IMR-90 (cell line): ENCODE measurements at regions not wholly inside any gene's neighbourhood (a gene's known extent, or its start where the extent isn't known, plus 50 kb on each side); places are given as distances from the start of the nearest gene placed in this dataset.

Experiments
- ATAC-seq: fragments of 200-7000 bp; cut with Tn5 transposase; 2 replicates; pipeline ENCODE4 v1.9.1; 2020; ENCODE audit warnings: low read depth, mild to moderate bottlenecking, moderate library complexity
- BruUV-seq: library from RNA; stranded (reverse); fragments of 400-500 nt; replicated peaks from 2 replicates; lab custom pipeline; 2021; lab: Mats Ljungman, UMichigan
- CTCF ChIA-PET: fragments of 300-600 bp; formaldehyde crosslinking; extraction: SDS; loops from one replicate; lab custom pipeline; 2021; ENCODE audit warnings: antibody characterized with exemption; lab: Yijun Ruan, JAX
- POLR2A ChIA-PET: fragments of 300-600 bp; sonication (Branson Sonifier 250); formaldehyde crosslinking; loops from one replicate; lab custom pipeline; 2022; ENCODE audit warnings: antibody characterized with exemption; ENCODE audit not compliant: unreplicated experiment; lab: Charles Lee
- DNase-seq: peaks from one replicate; pipeline ENCODE4 v3.0.0; 2013
- H2AFZ ChIP-seq: replicated peaks from 2 replicates; pipeline ENCODE3; 2013; ENCODE audit warnings: low read length, mild to moderate bottlenecking; ENCODE audit not compliant: poor library complexity
- H2AK5ac ChIP-seq: 2 replicates; pipeline ENCODE4 v1.6.1; 2013; ENCODE audit warnings: low read depth, low read length, inconsistent platforms
- H2AK9ac ChIP-seq: replicated peaks from 2 replicates; pipeline ENCODE3; 2013; ENCODE audit warnings: mild to moderate bottlenecking, low read depth, low read length, moderate library complexity; ENCODE audit not compliant: poor library complexity
- H2BK120ac ChIP-seq: 2 replicates; pipeline ENCODE4 v1.6.1; 2013; ENCODE audit warnings: low read depth, low read length, inconsistent platforms
- H2BK15ac ChIP-seq: 3 replicates; pipeline ENCODE4 v1.6.1; 2013; ENCODE audit warnings: low read depth, low read length, inconsistent platforms
- H2BK20ac ChIP-seq: 2 replicates; pipeline ENCODE4 v1.6.1; 2013; ENCODE audit warnings: low read depth, mild to moderate bottlenecking, inconsistent platforms, low read length, moderate library complexity
- H2BK5ac ChIP-seq: 2 replicates; pipeline ENCODE4 v1.6.1; 2013; ENCODE audit warnings: mild to moderate bottlenecking, low read depth, low read length, inconsistent platforms; ENCODE audit not compliant: poor library complexity, severe bottlenecking
- H3K14ac ChIP-seq: replicated peaks from 2 replicates; pipeline ENCODE4 v1.6.1; 2013; ENCODE audit warnings: low read depth, low read length, inconsistent platforms
- H3K18ac ChIP-seq: 2 replicates; pipeline ENCODE4 v1.6.1; 2013; ENCODE audit warnings: low read depth, low read length, control low read depth
- H3K23ac ChIP-seq: 2 replicates; pipeline ENCODE4 v1.6.1; 2013; ENCODE audit warnings: low read depth, low read length, inconsistent platforms
- H3K27ac ChIP-seq: 2 replicates; pipeline ENCODE4 v1.5.1; 2013; ENCODE audit warnings: mild to moderate bottlenecking, control low read depth, low read length; ENCODE audit not compliant: insufficient read depth
- H3K27me3 ChIP-seq: 2 replicates; pipeline ENCODE4 v1.6.1; 2013; ENCODE audit warnings: low read length; ENCODE audit not compliant: control insufficient read depth, insufficient read depth
- H3K36me3 ChIP-seq: 2 replicates; pipeline ENCODE4 v1.6.1; 2013; ENCODE audit warnings: low read length, mixed read lengths; ENCODE audit not compliant: control insufficient read depth, insufficient read depth
- H3K4ac ChIP-seq: 2 replicates; pipeline ENCODE4 v1.6.1; 2013; ENCODE audit warnings: low read depth, low read length, inconsistent platforms
- H3K4me1 ChIP-seq: 2 replicates; pipeline ENCODE4 v1.6.1; 2013; ENCODE audit warnings: low read length, mixed read lengths; ENCODE audit not compliant: control insufficient read depth, insufficient read depth
- H3K4me2 ChIP-seq: 2 replicates; pipeline ENCODE4 v1.6.1; 2013; ENCODE audit warnings: low read depth, mild to moderate bottlenecking, control low read depth, low read length, moderate library complexity
- H3K4me3 ChIP-seq: 2 replicates; pipeline ENCODE4 v1.5.1; 2013; ENCODE audit warnings: low read depth, mild to moderate bottlenecking, control low read depth, low read length, moderate library complexity; ENCODE audit not compliant: insufficient read depth
- H3K56ac ChIP-seq: 2 replicates; pipeline ENCODE4 v1.6.1; 2013; ENCODE audit warnings: low read length, inconsistent platforms; ENCODE audit not compliant: insufficient read depth; ENCODE audit errors: extremely low read depth
- H3K79me1 ChIP-seq, 2 experiments: 2 replicates each; pipeline ENCODE4 v1.6.1; 2013; ENCODE audit warnings: low read length in 2 of 2, inconsistent platforms in 1 of 2, low read depth in 1 of 2
- H3K9ac ChIP-seq: 2 replicates; pipeline ENCODE4 v1.6.1; 2013; ENCODE audit warnings: low read depth, low read length, control low read depth
- H3K9me1 ChIP-seq: 2 replicates; pipeline ENCODE4 v1.6.1; 2013; ENCODE audit warnings: low read length, inconsistent platforms; ENCODE audit not compliant: insufficient read depth
- H3K9me3 ChIP-seq: 2 replicates; pipeline ENCODE4 v1.6.1; 2013; ENCODE audit warnings: low read length; ENCODE audit not compliant: control insufficient read depth, insufficient read depth
- H4K20me1 ChIP-seq: 2 replicates; pipeline ENCODE4 v1.6.1; 2013; ENCODE audit warnings: low read length, inconsistent platforms; ENCODE audit not compliant: insufficient read depth
- H4K5ac ChIP-seq: 2 replicates; pipeline ENCODE4 v1.6.1; 2013; ENCODE audit warnings: mild to moderate bottlenecking, low read depth, low read length, control low read depth
- H4K8ac ChIP-seq, 2 experiments: 2 replicates each; pipeline ENCODE4 v1.6.1; 2013; ENCODE audit warnings: low read depth in 2 of 2, low read length in 2 of 2, control low read depth in 1 of 2, inconsistent platforms in 1 of 2
- H4K91ac ChIP-seq: 2 replicates; pipeline ENCODE4 v1.6.1; 2013; ENCODE audit warnings: low read depth, low read length, inconsistent platforms; ENCODE audit not compliant: insufficient read depth
- BHLHE40 ChIP-seq: fragments of 150-350 bp; IDR thresholded peaks from 2 replicates; pipeline ENCODE4 v1.6.1; 2016; ENCODE audit warnings: mild to moderate bottlenecking, low read depth, low read length
- CEBPB ChIP-seq: IDR thresholded peaks from 2 replicates; pipeline ENCODE4 v1.6.1; 2012; ENCODE audit warnings: low read depth, low read length, improper control_type of control experiment
- CHD1 ChIP-seq: IDR thresholded peaks from 2 replicates; pipeline ENCODE4 v1.6.1; 2012; ENCODE audit warnings: low read depth, low read length, improper control_type of control experiment
- FOS ChIP-seq: fragments of 150-350 bp; IDR thresholded peaks from 2 replicates; pipeline ENCODE4 v1.6.1; 2016; ENCODE audit warnings: low read depth, low read length
- MAFK ChIP-seq: IDR thresholded peaks from 2 replicates; pipeline ENCODE4 v1.6.1; 2012; ENCODE audit warnings: low read depth, low read length, improper control_type of control experiment
- MAZ ChIP-seq: IDR thresholded peaks from 2 replicates; pipeline ENCODE4 v1.6.1; 2012; ENCODE audit warnings: low read depth, mild to moderate bottlenecking, low read length, improper control_type of control experiment, moderate library complexity, borderline replicate concordance
- MXI1 ChIP-seq: IDR thresholded peaks from 2 replicates; pipeline ENCODE4 v1.6.1; 2012; ENCODE audit warnings: low read depth, mild to moderate bottlenecking, low read length, moderate library complexity, borderline replicate concordance
- NFE2L2 ChIP-seq: fragments of 150-350 bp; IDR thresholded peaks from 2 replicates; pipeline ENCODE4 v1.6.1; 2016; ENCODE audit warnings: low read depth, mild to moderate bottlenecking, low read length
- POLR2A ChIP-seq: IDR thresholded peaks from 2 replicates; pipeline ENCODE4 v1.6.1; 2012; ENCODE audit warnings: mild to moderate bottlenecking, low read depth, low read length
- RAD21 ChIP-seq: IDR thresholded peaks from 2 replicates; pipeline ENCODE4 v1.6.1; 2012; ENCODE audit warnings: low read length, improper control_type of control experiment
- RCOR1 ChIP-seq: IDR thresholded peaks from 2 replicates; pipeline ENCODE4 v1.6.1; 2012; ENCODE audit warnings: mild to moderate bottlenecking, low read length, improper control_type of control experiment; ENCODE audit not compliant: insufficient replicate concordance
- RFX5 ChIP-seq: IDR thresholded peaks from 2 replicates; pipeline ENCODE4 v1.8.0; 2012; ENCODE audit warnings: low read depth, mild to moderate bottlenecking, low read length, moderate library complexity
- SMC3 ChIP-seq: fragments of 150-350 bp; IDR thresholded peaks from 2 replicates; pipeline ENCODE4 v1.6.1; 2016; ENCODE audit warnings: low read depth, mild to moderate bottlenecking, antibody characterized with exemption, low read length, moderate library complexity
- WGBS, 2 experiments: methylation state at CpG; one replicate each; pipeline versions ENCODE4 v1.1.5 to v1.1.7; 2013; ENCODE audit warnings: missing lambda C conversion rate in 2 of 2; ENCODE audit not compliant: insufficient read length in 1 of 2; ENCODE audit errors: extremely low coverage in 2 of 2; 5-methylcytosine and 5-hydroxymethylcytosine counted together
- dilution Hi-C: fragments of 300-500 bp; cut with HindIII; formaldehyde crosslinking; loops from one replicate; pipeline ENCODE4 v1.14.3; 2018; ENCODE audit warnings: low sequenced_read_pairs; ENCODE audit not compliant: unreplicated experiment
- in situ Hi-C: fragments of 300-500 bp; cut with MboI; formaldehyde crosslinking; loops from 3 replicates; pipeline ENCODE4 v1.14.3; 2019; ENCODE audit warnings: low sequenced_read_pairs, inconsistent platforms, mixed read lengths
- intact Hi-C: fragments of 100-400 bp; cut with micrococcal nuclease; formaldehyde crosslinking; loops from 2 replicates; pipeline ENCODE4 v1.10.0; 2022
- TF ChIP-seq, protein P1 (sequence below): fragments of 150-350 bp; IDR thresholded peaks from 2 replicates; pipeline ENCODE4 v1.6.1; 2016; ENCODE audit warnings: low read depth, mild to moderate bottlenecking, low read length, moderate library complexity, borderline replicate concordance
- TF ChIP-seq, protein P2 (sequence below): fragments of 150-350 bp; IDR thresholded peaks from 2 replicates; pipeline ENCODE4 v1.6.1; 2017; ENCODE audit warnings: mild to moderate bottlenecking, antibody characterized with exemption, low read length, low read depth
- TF ChIP-seq, protein P3 (sequence below): conservative IDR thresholded peaks from 2 replicates; pipeline ENCODE4 v1.5.1; 2012; ENCODE audit warnings: mild to moderate bottlenecking, low read depth, low read length, improper control_type of control experiment

DNA sequence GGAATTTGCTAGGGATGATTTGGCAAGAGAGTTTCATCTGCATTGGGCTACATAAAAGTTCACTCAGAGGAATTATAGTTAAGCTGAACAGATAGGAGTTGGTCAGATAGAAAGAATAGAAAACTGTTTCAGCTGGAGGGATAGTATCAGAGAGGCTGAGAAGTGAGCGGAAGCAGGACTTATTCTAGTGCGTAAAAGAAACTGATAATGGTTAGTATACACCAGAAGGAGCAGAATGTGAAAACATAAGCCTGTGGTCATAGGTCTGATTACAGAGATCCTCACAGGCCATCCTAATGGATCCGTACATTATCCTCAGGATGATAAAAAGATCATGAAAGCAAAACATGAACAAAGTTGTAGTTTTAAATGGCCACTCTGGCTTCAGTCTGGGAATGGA, 585.2 kb downstream of the BRINP1 start:
- Histone ChIP-seq H3K23ac (no peak overlapping the region), H3K14ac (no peak overlapping the region), H4K20me1 (no peaks in the 10 kb centered on the region), H3K27me3 (no peaks in the 10 kb centered on the region), H3K4me1 (no peaks in the 10 kb centered on the region), H2BK5ac (no peak overlapping the region), H3K18ac (no peak overlapping the region), H3K36me3 (no peaks in the 10 kb centered on the region), H4K8ac (no peak overlapping the region), H3K4me2 (no peak overlapping the region), H3K9ac (no peak overlapping the region), H2AFZ (no peak overlapping the region), H3K79me1 (no peaks in the 10 kb centered on the region), H2BK20ac (no peak overlapping the region), H4K91ac (no peak overlapping the region), H2AK9ac (no peak overlapping the region), H2BK15ac (no peak overlapping the region), H3K27ac (no peak overlapping the region), H3K9me1 (no peaks in the 10 kb centered on the region), H3K4ac (no peak overlapping the region), H4K5ac (no peak overlapping the region), H3K56ac (no peak overlapping the region), H2BK120ac (no peak overlapping the region), H3K4me3 (no peak overlapping the region), H3K9me3 (peaks cover 13% of the 10 kb centered on the region), H2AK5ac (no peak overlapping the region)
- in situ Hi-C loops (no loop called here), intact Hi-C loops (no loop called here), dilution Hi-C loops (no loop called here)
- ChIA-PET POLR2A (no interaction called here), CTCF (no interaction called here)
- BruUV-seq = no TSS peak
- no peak for DNase-seq
- TF ChIP-seq RFX5 = no peak
- no peak for TF ChIP-seq BHLHE40
- TF ChIP-seq NFE2L2 = no peak
- TF ChIP-seq CHD1 = no peak
- TF ChIP-seq MAFK = no peak
- TF ChIP-seq, protein P1, sequence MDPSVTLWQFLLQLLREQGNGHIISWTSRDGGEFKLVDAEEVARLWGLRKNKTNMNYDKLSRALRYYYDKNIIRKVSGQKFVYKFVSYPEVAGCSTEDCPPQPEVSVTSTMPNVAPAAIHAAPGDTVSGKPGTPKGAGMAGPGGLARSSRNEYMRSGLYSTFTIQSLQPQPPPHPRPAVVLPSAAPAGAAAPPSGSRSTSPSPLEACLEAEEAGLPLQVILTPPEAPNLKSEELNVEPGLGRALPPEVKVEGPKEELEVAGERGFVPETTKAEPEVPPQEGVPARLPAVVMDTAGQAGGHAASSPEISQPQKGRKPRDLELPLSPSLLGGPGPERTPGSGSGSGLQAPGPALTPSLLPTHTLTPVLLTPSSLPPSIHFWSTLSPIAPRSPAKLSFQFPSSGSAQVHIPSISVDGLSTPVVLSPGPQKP = no peak
- TF ChIP-seq RCOR1 = no peak
- no peak for TF ChIP-seq MXI1
- no peak for TF ChIP-seq POLR2A
- TF ChIP-seq, protein P2, sequence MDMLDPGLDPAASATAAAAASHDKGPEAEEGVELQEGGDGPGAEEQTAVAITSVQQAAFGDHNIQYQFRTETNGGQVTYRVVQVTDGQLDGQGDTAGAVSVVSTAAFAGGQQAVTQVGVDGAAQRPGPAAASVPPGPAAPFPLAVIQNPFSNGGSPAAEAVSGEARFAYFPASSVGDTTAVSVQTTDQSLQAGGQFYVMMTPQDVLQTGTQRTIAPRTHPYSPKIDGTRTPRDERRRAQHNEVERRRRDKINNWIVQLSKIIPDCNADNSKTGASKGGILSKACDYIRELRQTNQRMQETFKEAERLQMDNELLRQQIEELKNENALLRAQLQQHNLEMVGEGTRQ = no peak
- no peak for TF ChIP-seq CEBPB
- TF ChIP-seq FOS = no peak
- TF ChIP-seq RAD21 = no peak
- no peak for TF ChIP-seq MAZ
- TF ChIP-seq, protein P3, sequence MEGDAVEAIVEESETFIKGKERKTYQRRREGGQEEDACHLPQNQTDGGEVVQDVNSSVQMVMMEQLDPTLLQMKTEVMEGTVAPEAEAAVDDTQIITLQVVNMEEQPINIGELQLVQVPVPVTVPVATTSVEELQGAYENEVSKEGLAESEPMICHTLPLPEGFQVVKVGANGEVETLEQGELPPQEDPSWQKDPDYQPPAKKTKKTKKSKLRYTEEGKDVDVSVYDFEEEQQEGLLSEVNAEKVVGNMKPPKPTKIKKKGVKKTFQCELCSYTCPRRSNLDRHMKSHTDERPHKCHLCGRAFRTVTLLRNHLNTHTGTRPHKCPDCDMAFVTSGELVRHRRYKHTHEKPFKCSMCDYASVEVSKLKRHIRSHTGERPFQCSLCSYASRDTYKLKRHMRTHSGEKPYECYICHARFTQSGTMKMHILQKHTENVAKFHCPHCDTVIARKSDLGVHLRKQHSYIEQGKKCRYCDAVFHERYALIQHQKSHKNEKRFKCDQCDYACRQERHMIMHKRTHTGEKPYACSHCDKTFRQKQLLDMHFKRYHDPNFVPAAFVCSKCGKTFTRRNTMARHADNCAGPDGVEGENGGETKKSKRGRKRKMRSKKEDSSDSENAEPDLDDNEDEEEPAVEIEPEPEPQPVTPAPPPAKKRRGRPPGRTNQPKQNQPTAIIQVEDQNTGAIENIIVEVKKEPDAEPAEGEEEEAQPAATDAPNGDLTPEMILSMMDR = no peak
- no peak for TF ChIP-seq SMC3
- ATAC-seq = no peak
- WGBS, 2 experiments = 100% methylated on average over 1 of the region's 3 CpGs; no CpG with 5 or more reads in 1 of the 2 experiments
